SK-N-SH (cell line): ENCODE measurements at regions not wholly inside any gene's neighbourhood (a gene's known extent, or its start where the extent isn't known, plus 50 kb on each side); places are given as distances from the start of the nearest gene placed in this dataset.

Source experiments
- CHD2 ChIP-seq: fragments of 150-350 bp; IDR thresholded peaks from 2 replicates; pipeline ENCODE4 v1.6.1; 2018; ENCODE audit warnings: low read length; ENCODE audit not compliant: partially characterized antibody
- CTCF ChIP-seq: fragments of 200-600 bp; sonication (generic); IDR thresholded peaks from 2 replicates; pipeline ENCODE4 v1.6.1; 2017; ENCODE audit warnings: antibody characterized with exemption, mild to moderate bottlenecking, moderate library complexity
- ELF1 ChIP-seq: IDR thresholded peaks from 2 replicates; pipeline ENCODE4 v1.4.0; 2012
- FOSL2 ChIP-seq: IDR thresholded peaks from 2 replicates; pipeline ENCODE4 v1.4.0; 2012; ENCODE audit warnings: low read depth, mild to moderate bottlenecking, moderate library complexity, borderline replicate concordance
- GATA2 ChIP-seq: sonication (generic); formaldehyde crosslinking; IDR thresholded peaks from 2 replicates; pipeline ENCODE4 v1.5.0; 2020; ENCODE audit warnings: mild to moderate bottlenecking, missing genetic modification reagents
- POLR2AphosphoS5 ChIP-seq: IDR thresholded peaks from 2 replicates; pipeline ENCODE4 v1.6.1; 2012; ENCODE audit warnings: low read depth, low read length
- REST ChIP-seq: IDR thresholded peaks from 2 replicates; pipeline ENCODE4 v1.6.1; 2012; ENCODE audit warnings: mild to moderate bottlenecking, low read depth, low read length, moderate library complexity
- SIN3A ChIP-seq: IDR thresholded peaks from 2 replicates; pipeline ENCODE4 v1.6.1; 2012; ENCODE audit warnings: low read depth, mild to moderate bottlenecking, low read length, moderate library complexity, borderline replicate concordance
- SMC3 ChIP-seq: IDR thresholded peaks from 2 replicates; pipeline ENCODE4 v1.6.1; 2012; ENCODE audit warnings: low read depth, low read length, improper control_type of control experiment
- TEAD4 ChIP-seq: IDR thresholded peaks from 2 replicates; pipeline ENCODE4 v1.4.0; 2012; ENCODE audit warnings: mild to moderate bottlenecking, borderline replicate concordance; ENCODE audit not compliant: insufficient read depth
- USF2 ChIP-seq: fragments of 150-350 bp; IDR thresholded peaks from 2 replicates; pipeline ENCODE4 v1.6.1; 2017; ENCODE audit warnings: antibody characterized with exemption, low read length, low read depth, borderline replicate concordance
- YY1 ChIP-seq: IDR thresholded peaks from 2 replicates; pipeline ENCODE4 v1.4.0; 2012; ENCODE audit warnings: low read depth, mild to moderate bottlenecking

- TF ChIP-seq REST (no peak), CTCF (no peak), CHD2 (no peak), YY1 (no peak), USF2 (no peak), ELF1 (no peak), FOSL2 (no peak), SIN3A (no peak), SMC3 (no peak), GATA2 (CRISPR knock-in tag) (no peak), TEAD4 (no peak), POLR2AphosphoS5 (no peak)
Observed at GRCh38 chr6:140909156-140909555, 1223.6 kb upstream of the GJE1 start.
